ENCODE measurements at regions not wholly inside any gene's neighbourhood (a gene's known extent, or its start where the extent isn't known, plus 50 kb on each side); places are given as distances from the start of the nearest gene placed in this dataset.
"Not testable (repeated sequence)": the region's sequence is repeated elsewhere in the genome, so short reads cannot be mapped to it uniquely, and the experiment has no call there.

DNA sequence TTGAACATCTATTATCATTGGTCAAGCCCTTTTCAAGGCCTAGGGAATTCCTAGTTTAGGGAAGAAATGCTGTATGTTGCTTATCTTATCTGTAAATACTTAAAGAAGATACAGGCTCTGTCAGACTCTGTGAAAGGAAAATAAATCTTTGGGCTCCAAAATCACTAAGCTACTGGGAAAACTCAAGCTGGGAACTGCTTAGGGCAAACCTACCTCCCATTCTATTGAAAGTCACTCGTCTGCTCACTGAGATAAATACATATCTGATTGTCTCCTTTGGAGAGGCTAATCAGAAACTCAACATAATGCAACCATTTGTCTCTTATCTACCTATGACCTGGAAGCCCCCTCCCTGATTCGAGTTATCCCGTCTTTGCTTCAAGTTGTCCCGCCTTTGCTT is 108.6 kb upstream of the NDST4 start:
- Histone ChIP-seq H3K27ac (no peak overlapping the region), H3K9me3 (no peaks in the 10 kb centered on the region), H3K4me1 (no peaks in the 10 kb centered on the region), H3K36me3 (no peaks in the 10 kb centered on the region), H3K4me3 (no peak overlapping the region), H3K27me3 (no peaks in the 10 kb centered on the region)
- no peak for DNase-seq (ENCODE audit: low spot score)
- TF ChIP-seq, protein P1, sequence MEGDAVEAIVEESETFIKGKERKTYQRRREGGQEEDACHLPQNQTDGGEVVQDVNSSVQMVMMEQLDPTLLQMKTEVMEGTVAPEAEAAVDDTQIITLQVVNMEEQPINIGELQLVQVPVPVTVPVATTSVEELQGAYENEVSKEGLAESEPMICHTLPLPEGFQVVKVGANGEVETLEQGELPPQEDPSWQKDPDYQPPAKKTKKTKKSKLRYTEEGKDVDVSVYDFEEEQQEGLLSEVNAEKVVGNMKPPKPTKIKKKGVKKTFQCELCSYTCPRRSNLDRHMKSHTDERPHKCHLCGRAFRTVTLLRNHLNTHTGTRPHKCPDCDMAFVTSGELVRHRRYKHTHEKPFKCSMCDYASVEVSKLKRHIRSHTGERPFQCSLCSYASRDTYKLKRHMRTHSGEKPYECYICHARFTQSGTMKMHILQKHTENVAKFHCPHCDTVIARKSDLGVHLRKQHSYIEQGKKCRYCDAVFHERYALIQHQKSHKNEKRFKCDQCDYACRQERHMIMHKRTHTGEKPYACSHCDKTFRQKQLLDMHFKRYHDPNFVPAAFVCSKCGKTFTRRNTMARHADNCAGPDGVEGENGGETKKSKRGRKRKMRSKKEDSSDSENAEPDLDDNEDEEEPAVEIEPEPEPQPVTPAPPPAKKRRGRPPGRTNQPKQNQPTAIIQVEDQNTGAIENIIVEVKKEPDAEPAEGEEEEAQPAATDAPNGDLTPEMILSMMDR (IDR thresholded peaks at IDR 0.05) = no peak

DNA sequence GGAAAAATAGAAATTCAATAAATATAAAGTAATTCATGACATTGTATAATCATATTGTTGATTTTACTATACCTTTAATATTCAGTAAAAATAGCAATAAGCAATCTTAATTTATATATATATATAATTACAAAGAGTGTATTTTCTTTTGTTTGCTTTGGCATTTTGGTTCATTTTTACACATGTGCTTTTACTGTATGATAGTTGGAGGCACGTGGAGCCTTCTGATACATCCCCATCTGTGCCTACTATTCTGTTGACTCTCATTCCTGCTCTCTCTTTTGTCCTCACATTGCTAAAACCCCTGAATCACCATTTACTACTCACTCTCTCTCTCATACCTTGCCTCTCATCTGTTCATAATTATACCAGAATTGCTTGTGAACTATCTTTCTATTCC is 106.4 kb upstream of the NDST4 start:
- DNase-seq (ENCODE audit: low spot score) = no peak
- H3K9me3 ChIP-seq = no peaks in the 10 kb centered on the region
- no peaks in the 10 kb centered on the region for H3K27me3 ChIP-seq
- TF ChIP-seq, protein P1 (IDR thresholded peaks at IDR 0.05) = no peak
- no peak overlapping the region for H3K27ac ChIP-seq
- no peaks in the 10 kb centered on the region for H3K4me1 ChIP-seq
- H3K4me3 ChIP-seq = no peak overlapping the region
- no peaks in the 10 kb centered on the region for H3K36me3 ChIP-seq

DNA sequence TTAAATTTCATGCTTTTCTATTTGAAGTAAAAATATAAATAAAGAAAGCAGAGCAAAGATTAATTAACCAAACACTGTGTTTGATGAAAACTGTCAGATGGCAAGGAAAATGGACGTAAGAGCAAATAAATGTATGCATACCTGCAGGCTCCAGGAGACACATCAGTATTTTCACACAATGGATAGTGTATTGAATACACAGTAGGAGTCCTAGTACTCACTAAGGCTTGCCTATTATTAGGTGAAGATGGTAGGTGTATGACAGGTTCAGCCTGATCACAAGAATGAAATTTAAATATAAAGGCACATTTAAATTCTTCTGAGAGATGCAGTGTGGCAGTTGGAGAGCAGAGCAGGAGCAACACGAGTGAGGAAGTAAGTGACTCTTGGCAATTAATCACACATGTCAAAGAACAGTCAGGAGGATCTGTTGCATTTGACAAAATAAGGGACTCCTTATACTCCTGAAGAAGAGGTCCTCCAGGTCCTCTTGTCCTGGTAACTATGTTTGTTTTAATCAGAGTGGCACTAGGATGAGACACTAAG is 106.0 kb upstream of the NDST4 start:
- no peaks in the 10 kb centered on the region for H3K9me3 ChIP-seq
- TF ChIP-seq, protein P1 (IDR thresholded peaks at IDR 0.05) = no peak

DNA sequence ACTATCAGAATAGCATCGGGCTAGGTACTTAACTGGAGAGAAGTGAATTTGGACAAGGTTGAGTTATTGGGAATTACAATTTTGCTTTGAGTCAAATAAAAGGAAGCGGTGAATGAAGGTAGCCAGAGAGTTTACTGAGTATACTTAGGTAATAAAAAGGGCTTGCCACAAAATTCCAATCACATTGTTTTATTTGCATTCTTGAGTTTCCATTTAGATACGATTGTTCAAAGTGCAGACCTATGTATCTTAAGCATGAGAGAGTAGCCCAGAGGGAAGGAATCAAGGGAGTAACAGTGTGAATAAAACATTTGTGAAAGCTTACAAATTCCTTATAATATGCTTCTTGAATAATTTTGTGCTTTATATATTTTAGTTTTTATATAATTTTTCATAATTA is 102.5 kb upstream of the NDST4 start:
- no peak for DNase-seq (ENCODE audit: low spot score)
- no peak overlapping the region for H3K27ac ChIP-seq

More for the DNA sequence above, 106.0 kb upstream of the NDST4 start:
- H3K27ac ChIP-seq = no peak overlapping the region
- no peaks in the 10 kb centered on the region for H3K27me3 ChIP-seq
- DNase-seq (ENCODE audit: low spot score) = no peak
- no peaks in the 10 kb centered on the region for H3K4me1 ChIP-seq
- H3K36me3 ChIP-seq = no peaks in the 10 kb centered on the region
- no peak overlapping the region for H3K4me3 ChIP-seq

DNA sequence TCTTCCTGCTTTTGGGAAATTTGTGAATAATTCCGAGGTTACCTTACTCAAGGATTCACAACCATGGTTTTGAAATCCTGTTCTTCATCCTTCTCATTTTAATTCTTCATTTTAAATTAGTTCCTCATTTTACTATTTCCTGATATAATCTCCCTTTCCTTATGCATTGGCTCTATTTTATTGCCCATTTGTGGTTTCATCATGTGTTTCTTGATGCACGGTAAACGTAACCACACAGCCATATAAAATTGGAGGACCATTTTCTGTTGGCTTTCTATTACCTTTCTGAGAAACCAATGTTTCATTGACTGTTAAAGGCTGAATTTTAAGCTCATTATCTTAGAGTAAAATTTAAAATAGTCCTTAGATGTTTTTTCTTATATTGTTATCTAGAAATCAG is 100.3 kb upstream of the NDST4 start:
- Histone ChIP-seq H3K9me3 (peaks cover 0 to 5% of the 10 kb centered on the region in 2 donors), H3K36me3 (no peaks in the 10 kb centered on the region), H3K4me1 (no peaks in the 10 kb centered on the region), H3K4me3 (no peak overlapping the region), H3K27me3 (no peaks in the 10 kb centered on the region), H3K27ac (no peak overlapping the region)
- DNase-seq (ENCODE audit: low spot score) = no peak
- TF ChIP-seq, protein P1 (IDR thresholded peaks at IDR 0.05) = no peak

More for the DNA sequence above, 102.5 kb upstream of the NDST4 start:
- H3K9me3 ChIP-seq = no peaks in the 10 kb centered on the region
- H3K27me3 ChIP-seq = no peaks in the 10 kb centered on the region
- TF ChIP-seq, protein P1 (IDR thresholded peaks at IDR 0.05) = no peak
- no peaks in the 10 kb centered on the region for H3K36me3 ChIP-seq
- H3K4me3 ChIP-seq = no peak overlapping the region
- no peaks in the 10 kb centered on the region for H3K4me1 ChIP-seq

DNA sequence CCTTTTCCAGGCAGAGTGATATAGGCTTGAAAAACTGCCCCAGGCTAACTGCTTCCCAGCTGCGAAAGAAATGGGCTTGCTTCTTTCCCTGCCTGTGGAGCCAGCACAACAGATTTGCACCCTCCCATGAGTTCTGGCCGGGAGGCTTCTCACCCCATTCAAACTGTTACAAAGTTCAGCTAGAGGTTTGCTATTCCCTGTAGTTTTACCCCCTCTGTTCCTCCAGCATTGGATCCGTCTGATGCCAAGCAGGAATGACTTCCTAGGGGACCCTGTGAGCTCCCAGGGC is 87.6 kb upstream of the NDST4 start:
- Histone ChIP-seq H3K4me3 (no peak overlapping the region), H3K9me3 (peaks cover 0 to 2% of the 10 kb centered on the region in 2 donors), H3K36me3 (no peaks in the 10 kb centered on the region), H3K4me1 (no peaks in the 10 kb centered on the region), H3K27ac (no peak overlapping the region), H3K27me3 (no peaks in the 10 kb centered on the region)
- TF ChIP-seq, protein P1 (IDR thresholded peaks at IDR 0.05) = no peak
- DNase-seq (ENCODE audit: low spot score) = no peak

DNA sequence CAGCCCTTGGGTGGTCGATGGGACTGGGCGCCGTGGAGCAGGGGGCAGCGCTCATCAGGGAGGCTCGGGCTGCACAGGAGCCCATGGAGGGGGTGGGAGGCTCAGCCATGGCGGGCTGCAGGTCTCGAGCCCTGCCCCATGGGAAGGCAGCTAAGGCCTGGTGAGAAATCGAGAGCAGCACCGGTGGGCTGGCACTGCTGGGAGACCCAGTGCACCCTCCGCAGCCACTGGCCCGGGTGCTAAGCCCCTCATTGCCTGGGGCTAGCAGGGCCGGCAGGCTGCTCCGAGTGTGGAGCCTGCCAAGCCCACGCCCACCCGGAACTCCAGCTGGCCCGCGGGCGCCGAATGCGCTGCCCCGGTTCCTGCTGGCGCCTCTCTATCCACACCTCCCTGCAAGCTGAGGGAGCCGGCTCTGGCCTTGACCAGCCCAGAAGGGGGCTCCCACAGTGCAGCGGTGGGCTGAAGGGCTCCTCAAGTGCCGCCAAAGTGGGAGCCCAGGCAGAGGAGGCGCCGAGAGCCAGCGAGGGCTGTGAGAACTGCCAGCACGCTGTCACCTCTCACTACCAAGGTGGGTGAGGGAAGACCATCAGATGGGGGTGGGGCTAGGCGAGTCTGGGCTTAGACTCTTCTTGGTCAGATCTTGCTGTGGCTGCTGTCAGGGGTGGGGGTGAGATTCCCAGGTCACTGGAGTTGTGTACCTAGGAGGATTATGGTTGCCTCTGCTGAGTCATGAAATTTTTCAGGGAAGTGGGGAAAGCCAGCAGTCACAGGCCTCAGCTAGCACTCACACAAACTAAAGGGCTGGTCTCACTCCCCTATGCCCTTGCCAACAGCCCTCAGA is 87.0 kb upstream of the NDST4 start:
- not testable (repeated sequence) for H3K4me3 ChIP-seq; H3K27me3 ChIP-seq; H3K4me1 ChIP-seq; H3K9me3 ChIP-seq; H3K27ac ChIP-seq; H3K36me3 ChIP-seq; DNase-seq (ENCODE audit: low spot score)

DNA sequence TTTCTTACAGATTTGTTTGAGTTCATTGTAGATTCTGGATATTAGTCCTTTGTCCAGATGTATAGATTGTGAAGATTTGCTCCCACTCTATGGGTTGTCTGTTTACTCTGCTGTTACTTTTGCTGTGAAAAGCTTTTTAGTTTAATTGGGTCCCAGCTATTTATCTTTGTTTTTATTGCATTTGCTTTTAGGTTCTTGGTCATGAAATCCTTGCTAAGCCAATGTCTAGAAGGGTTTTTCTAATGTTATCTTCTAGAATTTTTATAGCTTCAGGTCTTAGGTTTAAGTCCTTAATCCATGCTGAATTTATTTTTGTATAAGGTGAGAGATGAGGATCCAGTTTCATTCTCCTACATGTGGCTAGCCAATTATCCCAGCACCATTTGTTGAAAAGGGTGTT is 81.2 kb upstream of the NDST4 start:
- peaks cover 0 to 13% of the 10 kb centered on the region in 2 donors for H3K9me3 ChIP-seq
- H3K4me3 ChIP-seq; H3K27ac ChIP-seq; H3K36me3 ChIP-seq; H3K4me1 ChIP-seq; H3K27me3 ChIP-seq; DNase-seq (ENCODE audit: low spot score): not testable (repeated sequence)

Measured in right atrium auricular region (tissue), 2 donors.